ENCODE measurements at regions not wholly inside any gene's neighbourhood (a gene's known extent, or its start where the extent isn't known, plus 50 kb on each side); places are given as distances from the start of the nearest gene placed in this dataset.
"Not testable (repeated sequence)": the region's sequence is repeated elsewhere in the genome, so short reads cannot be mapped to it uniquely, and the experiment has no call there.

DNA sequence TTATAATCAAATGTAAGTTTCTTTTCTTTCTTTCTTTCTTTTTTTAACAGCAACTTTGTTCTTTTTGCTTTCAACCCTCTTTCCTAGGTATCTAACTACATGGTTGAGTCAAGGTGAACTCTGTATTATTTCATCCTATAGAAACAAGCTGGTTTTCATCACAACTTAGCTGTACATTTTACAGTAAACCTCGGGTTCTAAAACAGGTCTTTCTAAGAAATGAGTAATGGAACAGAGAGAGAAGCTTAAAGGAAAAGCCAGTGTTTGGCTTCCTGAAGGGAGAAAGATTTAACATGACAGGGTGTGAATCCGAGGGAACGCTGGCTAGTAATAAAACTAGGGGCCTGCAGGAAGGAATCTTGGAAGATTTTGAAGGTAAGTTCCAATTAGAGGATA is 143.4 kb upstream of the ITGB1 start:
- DNase-seq (ENCODE audit: low read depth) = no peak

DNA sequence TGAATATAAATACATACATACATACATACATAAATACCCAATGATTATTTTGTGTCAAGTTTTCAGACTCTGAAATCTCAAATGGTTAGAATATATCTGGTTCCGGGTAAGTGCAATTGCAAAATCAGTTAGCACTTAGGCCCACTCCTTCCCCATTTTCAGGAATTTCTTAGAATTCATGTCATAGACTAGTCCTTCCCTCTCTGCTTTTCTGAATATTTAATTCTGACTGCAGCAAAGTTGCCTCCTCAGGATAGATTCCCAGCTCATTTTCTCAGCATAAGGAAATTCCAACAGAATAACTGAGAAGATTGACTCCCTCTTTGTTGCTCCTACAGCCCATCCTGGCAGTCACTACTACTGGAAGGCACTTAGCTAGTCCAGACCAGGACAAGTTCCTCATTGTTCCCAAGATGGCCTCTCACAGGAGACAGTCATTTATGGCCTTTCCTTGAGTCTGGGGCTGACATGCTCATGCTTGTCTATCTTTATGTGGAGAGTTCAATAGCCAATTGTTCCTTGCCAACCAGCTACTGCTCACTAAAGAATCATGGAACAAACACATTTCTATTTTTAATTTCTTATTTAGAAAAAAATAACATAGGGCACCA is 142.9 kb upstream of the ITGB1 start:
- DNase-seq (ENCODE audit: low read depth) = no peak

DNA sequence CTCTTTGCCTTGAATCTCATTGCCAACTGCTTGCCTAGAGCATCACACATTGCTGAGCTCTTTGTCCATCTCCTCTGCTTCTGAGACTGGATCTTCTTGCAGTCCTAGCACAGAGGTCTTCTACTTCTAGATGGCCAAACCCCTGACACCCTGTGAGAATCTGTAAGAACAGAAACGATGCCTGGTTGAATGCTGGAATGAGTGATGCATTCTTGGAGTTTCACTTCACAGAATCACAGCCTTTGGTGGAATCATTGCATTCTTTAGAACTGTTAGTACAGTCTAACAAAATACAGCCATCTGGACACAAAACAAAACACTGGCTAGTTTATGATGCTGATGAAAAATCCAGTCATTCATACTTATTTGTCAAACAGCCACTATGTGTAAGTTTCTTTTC is 141.7 kb upstream of the ITGB1 start:
- DNase-seq (ENCODE audit: low read depth) = no peak

DNA sequence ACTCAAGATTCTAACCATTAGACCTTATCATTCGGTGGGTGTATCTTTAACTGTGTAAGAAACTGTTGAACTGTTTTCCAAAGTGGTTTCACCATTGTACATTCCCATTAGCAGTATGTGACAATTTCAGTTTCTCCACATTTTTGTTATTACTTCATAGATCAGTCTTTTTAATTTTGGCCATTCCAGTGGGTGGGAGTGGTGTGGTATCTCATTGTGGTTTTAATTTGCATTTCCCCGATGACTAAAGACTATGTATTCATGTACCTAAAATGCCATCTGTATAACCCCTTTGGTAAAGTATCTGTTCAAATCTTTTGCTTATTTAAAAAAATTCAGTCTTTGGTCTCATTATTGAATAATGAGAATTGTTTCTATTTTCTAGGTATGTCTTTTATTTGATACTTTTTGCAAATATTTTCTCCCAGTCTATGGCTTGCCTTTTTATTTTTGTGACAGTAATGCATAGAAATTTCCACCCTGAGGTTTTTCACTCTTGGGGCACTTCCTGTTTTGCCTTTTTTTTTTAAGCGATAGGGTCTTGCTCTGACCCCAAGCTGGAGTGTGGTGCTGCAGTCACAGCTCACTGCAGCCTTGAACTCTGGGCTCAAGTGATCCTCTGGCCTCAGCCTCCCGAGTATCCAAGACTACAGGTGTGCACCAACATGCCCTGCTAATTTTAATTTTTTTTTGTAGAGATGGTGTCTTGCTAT is 141.1 kb upstream of the ITGB1 start:
- DNase-seq (ENCODE audit: low read depth) = no peak

DNA sequence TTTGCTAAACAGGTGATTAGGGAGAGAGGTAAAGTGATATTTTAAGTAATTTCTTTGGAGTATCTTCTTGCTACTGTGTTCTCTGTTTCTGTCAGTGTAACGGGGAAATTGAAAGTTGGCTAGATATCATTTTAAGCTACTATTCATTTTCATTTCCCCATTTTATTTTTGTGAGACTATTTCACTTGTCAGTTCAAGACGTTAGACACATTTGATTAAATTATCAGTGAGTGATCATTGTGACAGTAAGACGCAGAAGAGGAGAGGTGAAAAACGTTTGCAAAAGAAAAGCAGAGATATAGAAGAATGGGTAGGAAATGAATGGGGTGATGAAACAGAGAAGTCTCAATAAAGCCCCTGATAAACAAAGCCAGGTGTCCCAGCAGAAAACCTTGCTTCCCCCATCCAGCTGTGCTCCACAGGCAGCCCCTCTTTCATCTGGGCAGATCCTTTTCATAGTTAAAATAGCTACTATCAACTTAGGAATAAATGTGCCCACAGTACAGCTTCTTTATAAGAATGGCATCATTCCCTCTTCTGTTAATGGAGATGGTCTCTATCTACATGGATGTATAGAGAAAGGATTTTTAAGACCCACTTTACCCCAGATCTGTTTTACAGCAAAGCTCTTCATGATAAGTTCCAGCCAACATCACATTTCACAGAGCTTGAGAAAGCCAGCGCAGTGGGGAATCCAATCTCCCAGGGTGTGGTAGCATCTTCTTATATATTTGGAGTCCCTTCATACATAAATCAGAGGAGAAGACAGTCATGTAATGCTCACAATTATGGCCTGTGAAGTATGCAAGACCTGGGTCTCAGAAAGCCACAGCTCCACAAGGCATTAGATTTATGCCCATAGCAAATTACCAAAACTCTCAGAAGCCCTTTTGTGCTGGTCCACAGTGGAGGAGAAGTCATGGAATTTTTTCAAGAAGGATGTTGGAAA is 138.1 kb upstream of the ITGB1 start:
- DNase-seq (ENCODE audit: low read depth) = no peak

DNA sequence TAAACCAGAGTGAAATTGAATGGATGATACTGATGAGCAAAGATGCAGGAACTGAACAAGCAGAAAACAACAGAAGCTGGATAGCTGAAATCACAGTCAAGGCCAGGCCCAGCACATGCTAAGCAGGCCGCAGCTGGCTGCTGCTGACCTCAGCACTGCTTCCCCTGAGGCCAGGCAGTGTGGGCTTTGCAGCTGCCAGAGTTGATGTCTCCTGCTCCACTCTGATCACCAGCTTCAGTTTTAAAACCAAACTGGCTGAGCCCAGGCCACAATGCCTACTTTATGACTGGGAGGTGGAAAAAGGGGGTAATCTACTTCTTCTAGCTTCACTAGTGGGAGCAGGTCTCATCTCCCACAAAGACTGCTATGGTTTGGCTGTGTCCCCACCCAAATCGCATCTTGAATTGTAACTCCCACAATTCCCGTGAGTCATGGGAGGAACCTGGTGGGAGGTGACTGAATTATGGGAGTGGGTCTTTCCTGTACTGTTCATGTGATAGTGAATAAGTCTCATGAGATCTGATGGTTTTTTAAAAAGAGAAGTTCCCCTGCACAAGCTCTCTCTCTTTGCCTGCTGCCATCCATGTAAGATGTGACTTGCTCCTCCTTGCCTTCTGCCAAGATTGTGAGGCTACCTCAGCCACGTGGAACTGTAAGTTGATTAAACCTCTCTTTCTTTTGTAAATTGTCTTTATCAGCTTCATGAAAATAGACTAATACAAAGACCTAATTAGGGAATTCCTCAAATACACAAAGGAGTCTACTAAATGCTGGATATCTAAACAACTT is 136.4 kb upstream of the ITGB1 start:
- DNase-seq (ENCODE audit: low read depth) = no peak

DNA sequence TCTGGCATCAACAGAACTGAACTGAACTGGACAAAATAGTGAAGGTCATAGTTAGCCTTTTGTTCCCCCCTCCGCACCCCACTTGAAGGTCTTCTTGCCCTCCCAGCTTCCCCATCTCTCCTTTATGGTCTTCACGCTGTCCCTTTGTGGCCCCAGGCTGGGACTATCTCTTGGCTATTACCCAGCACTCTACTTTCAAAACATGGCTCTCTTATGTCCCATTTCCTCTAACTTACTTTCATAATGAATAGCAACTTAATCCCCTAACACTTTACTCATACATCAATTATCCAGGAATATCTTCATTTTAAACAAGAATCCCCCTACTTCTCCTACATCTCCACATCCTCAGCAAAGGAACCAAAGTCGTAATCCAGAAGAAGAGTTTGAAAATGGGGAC is 135.3 kb upstream of the ITGB1 start:
- DNase-seq (ENCODE audit: low read depth) = no peak

DNA sequence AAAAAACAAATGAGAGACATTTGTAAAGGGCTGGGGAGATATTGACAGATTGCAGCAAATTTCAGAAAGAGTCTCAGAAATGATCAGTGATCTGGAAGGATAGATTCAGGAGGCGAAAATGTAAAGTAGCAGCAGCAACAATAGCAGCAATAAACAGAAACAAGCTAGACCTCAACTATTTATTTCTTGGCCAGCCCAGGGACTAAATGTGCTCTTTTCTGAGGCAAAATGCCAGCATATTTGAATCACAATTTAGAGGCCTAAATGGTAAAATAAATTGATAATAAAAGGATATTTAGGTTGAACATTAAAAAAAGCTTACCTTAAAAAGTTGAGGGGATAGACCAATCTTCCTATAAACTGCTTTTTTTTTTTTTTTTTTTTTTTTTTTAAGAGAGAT is 134.6 kb upstream of the ITGB1 start:
- DNase-seq (ENCODE audit: low read depth) = no peak

DNA sequence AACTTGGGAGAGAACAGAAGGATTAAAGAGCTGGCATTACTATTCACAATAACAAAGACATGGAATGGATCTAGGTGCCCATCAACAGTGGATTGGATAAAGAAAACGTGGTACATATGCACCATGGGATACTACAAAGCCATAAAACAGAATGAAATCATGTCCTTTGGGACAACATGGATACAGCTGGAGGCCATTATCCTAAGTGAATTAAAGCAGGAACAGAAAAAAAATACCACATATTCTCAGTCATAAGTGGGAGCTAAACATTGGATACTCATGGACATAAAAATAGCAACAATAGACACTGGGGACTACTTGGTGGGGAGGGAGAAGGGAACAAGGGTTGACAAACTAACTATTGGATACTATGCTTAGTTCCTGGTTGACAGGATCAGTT is 133.2 kb upstream of the ITGB1 start:
- DNase-seq (ENCODE audit: low read depth) = no peak

DNA sequence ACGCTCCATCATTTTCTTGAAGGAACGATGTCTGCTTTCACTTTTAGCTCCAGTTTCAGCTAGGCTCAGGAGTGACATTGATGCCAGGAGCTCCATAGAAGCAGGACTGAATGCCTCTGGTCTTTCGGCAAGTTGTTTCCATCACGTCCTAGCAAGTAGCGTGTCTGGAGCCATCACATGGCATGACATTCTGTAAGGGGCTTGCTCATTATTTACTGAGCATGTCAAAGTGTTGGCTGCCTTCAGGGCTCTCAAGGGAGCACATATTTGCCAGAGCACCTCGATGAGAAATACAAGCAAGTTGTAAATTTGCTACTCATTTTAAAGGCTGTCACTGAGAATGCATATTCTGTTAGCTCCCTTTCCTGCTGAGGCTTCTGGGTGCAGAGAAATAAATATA is 131.0 kb upstream of the ITGB1 start:
- no peak for DNase-seq (ENCODE audit: low read depth)

DNA sequence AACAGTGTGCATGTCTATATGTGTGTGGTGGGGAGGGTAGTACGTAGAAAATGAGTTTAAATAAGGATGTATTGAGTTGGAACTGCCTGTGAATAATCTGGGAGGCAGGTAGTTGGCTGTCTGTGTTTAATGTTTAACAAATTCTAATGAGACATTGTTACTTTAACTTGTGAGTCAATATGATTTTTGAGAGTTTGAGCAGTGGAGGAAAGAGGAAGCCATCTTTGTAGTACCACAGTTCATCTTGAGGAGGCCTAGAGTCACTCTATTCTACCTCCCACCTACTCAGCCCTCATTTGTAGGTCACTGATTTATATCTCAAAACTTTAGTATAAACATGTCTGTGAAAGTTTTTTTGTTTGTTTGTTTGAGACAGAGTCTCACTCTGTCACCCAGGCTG is 129.9 kb upstream of the ITGB1 start:
- DNase-seq (ENCODE audit: low read depth) = no peak

DNA sequence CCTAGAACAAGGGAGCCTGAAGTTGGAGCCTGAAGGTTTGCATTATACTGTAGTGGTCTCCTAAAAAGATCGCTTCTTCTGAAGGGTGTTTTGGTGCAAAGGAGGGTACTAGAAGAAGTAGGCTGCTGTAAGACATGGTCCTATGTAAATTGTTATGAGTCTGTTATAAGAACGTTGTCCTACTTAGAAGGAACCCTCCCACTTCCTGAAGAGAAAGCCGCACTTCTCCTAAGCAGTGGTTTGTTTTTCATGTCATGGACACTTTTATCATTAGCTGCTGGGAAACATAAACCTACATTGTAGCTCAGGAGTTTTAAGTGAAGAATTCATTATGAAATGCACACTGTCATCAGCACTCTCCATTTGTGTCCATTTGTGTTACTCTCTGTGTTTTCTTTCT is 129.1 kb upstream of the ITGB1 start:
- no peak for DNase-seq (ENCODE audit: low read depth)

DNA sequence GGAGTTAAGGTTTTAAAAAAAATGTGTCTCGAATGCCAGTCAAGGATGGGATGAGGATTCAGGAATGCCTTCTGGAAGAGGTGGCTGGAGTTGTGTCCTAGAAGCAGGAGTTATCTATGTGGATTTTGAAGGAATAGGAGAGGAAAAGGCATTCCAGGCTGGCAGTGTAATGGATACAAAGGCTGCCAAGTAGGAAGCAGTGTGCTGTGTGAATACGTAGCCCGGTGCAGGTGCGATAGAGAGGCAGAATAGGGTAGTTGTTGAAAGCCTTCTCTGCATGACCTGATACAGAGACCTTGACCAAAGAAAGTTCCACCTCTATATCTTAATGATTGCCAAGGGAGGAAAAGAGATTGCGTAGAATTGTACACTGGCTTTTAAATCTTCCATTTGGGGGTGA is 128.1 kb upstream of the ITGB1 start:
- no peak for DNase-seq (ENCODE audit: low read depth)

DNA sequence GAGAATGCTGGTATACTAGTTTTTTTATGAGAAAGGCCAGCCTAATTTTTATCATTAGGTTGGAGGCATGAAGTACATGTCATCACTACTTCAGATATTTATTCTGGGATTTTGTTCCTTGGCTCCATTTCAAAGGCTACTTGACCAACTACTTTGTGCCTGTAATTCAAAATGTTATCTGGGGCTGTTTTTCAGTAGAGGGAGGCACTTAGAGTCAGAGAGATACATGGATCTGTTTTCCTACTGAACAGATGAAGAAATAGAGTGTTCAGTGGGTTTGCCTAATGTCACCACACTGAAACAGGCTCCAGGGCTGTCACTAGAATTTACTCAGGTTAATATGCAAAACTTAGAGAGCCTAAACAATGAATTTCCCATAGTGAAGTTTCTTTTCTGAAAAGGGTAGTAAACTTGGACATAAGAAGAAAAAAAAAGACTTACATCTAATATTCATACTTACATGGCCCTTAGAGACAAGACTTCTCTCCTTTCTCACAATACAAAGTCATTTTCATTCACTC is 127.3 kb upstream of the ITGB1 start:
- DNase-seq (ENCODE audit: low read depth) = peak; percentile 29

DNA sequence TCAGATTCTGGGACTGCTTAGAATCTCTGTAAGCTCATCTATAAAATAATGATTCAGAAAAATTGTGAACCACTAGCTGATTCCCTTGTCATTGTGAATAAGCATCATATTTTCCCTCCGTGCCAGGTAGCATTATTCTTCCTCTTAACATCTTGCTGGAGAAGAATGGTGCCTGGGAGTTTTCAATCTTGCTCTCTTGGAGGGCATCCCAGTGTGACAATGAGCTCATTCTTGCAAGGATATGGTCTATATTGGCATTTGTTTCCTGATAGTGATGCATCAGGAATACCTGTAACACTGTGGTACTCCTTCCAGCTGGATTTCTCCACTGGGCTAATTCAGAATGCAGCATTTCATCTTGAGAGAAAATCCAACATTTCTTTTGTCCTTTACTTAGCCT is 126.4 kb upstream of the ITGB1 start:
- DNase-seq (ENCODE audit: low read depth) = no peak

DNA sequence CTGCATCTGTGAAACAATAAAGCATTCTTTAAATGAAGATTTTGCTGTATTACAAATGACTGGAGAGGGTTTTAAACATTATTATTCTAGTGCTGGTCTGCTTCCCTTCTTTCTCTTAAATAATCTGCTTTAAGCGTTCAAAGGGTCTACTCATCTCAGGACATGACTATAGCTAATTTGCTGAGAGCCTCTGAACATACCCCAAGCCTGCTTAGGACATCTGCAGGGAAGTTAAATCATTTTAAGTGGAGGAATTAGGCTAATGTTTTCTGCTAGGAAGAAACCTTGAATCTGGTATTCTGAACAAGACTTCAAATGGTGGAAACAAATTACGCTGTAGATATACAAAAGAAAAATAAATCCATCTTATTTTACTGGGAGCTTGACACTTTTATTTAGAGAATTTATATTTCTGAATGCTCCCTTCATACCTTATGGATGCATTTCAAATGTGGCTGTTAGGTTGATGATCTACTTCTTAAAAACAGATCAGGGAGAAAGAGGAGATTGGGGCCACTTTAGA is 124.4 kb upstream of the ITGB1 start:
- DNase-seq (ENCODE audit: low read depth) = no peak

DNA sequence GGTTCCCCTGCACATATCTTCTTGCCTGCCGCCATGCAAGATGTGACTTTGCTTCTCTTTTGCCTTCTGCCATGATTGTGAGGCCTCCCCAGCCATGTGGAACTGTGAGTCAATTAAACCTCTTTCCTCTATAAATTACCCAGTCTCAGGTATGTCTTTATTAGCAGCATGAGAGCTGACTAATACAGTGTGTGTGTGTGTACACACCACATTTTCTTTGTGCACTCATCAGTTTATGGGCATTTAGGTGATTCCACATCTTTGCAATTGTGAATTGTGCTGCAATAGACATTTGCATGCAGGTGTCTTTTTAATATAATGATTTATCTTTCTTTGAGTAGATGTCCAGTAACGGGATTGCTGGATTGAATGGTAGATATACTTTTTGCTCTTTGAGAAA is 122.4 kb upstream of the ITGB1 start:
- DNase-seq (ENCODE audit: low read depth) = not testable (repeated sequence)

DNA sequence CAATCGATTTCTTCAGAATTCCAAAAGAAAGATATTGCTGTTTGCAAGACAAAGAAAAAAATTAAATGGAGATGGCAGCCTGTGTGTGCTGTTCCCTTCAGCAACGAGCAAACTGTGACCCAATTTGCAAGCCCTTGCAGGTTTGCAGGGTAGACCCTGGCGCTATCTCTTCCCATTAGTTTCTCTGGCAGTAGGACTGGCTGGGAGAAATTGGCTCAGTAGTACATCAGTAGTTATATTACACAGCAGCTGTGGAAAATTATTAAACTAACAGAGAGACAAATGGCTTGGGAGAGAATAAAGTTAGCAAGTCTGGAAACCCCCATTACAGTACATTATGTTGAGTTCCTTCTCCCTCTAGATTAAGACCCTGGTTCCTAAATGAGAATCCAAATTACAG is 116.4 kb upstream of the ITGB1 start:
- DNase-seq (ENCODE audit: low read depth) = no peak

DNA sequence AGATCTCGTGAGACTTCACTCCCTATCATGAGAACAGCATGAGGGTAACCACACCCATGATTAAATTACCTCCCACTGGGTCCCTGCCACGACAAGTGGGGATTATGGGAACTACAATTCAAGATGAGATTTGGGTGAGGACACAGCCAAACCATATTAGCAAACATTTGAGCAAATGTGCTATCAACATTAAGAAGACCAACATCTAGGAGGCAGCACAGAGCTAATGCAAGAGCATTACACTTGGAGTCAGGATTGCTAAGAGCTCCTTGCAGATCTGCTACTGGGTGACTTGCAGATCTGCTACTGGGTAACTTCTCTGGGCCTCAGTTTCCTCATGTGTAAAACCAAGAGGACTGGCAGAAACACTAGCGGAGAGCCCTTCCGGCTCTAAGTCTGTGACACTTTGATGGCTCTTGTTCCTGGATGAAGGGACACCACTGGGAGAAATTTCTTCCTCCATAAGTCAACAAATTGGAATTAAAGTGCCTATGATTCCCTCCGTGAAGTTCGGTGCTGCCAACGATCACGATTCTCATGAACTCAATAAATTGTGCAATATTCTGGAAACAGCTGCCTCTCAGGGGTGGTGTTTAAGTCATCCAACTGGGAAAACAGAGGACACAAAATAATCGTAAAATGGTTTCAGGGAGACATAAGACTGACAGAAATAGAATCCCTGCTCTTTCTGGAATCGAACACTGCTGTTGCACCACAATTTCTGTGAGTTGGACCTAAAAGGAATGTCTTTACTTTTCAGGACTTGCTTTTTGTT is 115.8 kb upstream of the ITGB1 start:
- no peak for DNase-seq (ENCODE audit: low read depth)

DNA sequence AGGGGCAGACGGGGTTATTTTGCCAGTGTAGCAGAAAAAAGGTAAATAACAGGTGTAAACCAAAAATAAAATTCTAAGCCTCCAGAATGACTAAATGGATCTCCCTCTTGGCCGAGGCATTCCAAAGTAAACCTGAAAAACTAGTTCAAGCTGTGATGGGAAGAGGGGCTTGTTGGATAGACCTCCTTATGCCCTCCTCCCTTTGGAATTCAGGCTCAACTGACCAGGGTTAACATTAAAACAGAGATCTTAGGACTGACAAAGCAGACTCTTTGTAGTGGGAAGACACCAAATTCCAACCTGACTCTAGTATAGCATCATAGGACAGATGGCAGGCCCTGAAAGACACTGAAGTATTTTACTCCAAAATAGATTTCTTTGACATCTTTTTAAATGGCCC is 113.8 kb upstream of the ITGB1 start:
- DNase-seq (ENCODE audit: low read depth) = no peak

DNA sequence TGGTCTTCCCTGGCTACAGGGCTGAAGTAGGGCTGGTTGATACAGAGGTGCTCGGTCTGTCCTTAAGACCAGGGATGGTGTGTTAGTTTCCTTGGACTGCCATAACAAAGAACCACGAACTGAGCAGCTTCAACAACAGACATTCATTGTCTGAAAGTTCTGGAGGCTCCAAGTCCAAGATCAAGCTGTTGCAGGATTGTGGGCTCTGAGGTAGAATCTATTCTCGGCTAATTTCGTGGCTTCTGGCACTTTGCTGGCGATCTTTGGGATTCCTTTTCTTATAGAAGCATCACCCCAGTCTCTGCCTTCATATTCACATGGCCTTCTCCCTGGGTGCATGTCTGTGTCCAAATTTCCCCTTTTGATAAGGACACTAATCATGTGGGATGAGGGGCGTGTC is 112.1 kb upstream of the ITGB1 start:
- DNase-seq (ENCODE audit: low read depth) = no peak
